PC-9 (cell line): ENCODE measurements at regions not wholly inside any gene's neighbourhood (a gene's known extent, or its start where the extent isn't known, plus 50 kb on each side); places are given as distances from the start of the nearest gene placed in this dataset.

Experiments
- EZH2 ChIP-seq: fragments of 200-600 bp; sonication (generic); IDR thresholded peaks from 2 replicates; pipeline ENCODE4 v1.8.0; 2017; ENCODE audit warnings: antibody characterized with exemption, low read depth
- TF ChIP-seq, protein P1 (sequence below): fragments of 200-600 bp; sonication (generic); conservative IDR thresholded peaks from 2 replicates; pipeline ENCODE4 v1.6.1; 2017; ENCODE audit warnings: mixed run types, antibody characterized with exemption, mild to moderate bottlenecking, moderate library complexity

DNA sequence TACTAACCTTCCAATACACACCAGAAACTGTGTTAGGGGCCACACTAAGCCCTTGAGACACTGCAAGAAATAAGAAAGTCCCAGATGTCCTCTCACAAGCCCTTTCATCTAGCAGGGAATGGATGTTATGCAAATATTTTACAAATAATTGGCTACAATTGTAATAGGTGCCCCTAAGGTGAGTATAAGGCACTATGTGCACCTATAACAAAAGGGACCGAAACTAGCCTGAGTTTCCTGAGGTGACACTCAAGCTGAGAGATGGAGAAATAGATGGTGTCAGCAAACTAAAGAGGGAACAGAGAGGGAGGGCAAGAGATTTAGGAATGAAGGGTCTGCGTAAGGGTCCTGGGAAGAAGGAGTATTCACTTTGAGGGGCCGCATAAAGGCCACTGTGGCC lies 212.6 kb downstream of the TTC8 start:
- TF ChIP-seq, protein P1, sequence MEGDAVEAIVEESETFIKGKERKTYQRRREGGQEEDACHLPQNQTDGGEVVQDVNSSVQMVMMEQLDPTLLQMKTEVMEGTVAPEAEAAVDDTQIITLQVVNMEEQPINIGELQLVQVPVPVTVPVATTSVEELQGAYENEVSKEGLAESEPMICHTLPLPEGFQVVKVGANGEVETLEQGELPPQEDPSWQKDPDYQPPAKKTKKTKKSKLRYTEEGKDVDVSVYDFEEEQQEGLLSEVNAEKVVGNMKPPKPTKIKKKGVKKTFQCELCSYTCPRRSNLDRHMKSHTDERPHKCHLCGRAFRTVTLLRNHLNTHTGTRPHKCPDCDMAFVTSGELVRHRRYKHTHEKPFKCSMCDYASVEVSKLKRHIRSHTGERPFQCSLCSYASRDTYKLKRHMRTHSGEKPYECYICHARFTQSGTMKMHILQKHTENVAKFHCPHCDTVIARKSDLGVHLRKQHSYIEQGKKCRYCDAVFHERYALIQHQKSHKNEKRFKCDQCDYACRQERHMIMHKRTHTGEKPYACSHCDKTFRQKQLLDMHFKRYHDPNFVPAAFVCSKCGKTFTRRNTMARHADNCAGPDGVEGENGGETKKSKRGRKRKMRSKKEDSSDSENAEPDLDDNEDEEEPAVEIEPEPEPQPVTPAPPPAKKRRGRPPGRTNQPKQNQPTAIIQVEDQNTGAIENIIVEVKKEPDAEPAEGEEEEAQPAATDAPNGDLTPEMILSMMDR: no peak
- no peak for TF ChIP-seq EZH2
